ENCODE measurements at regions not wholly inside any gene's neighbourhood (a gene's known extent, or its start where the extent isn't known, plus 50 kb on each side); places are given as distances from the start of the nearest gene placed in this dataset.

DNA sequence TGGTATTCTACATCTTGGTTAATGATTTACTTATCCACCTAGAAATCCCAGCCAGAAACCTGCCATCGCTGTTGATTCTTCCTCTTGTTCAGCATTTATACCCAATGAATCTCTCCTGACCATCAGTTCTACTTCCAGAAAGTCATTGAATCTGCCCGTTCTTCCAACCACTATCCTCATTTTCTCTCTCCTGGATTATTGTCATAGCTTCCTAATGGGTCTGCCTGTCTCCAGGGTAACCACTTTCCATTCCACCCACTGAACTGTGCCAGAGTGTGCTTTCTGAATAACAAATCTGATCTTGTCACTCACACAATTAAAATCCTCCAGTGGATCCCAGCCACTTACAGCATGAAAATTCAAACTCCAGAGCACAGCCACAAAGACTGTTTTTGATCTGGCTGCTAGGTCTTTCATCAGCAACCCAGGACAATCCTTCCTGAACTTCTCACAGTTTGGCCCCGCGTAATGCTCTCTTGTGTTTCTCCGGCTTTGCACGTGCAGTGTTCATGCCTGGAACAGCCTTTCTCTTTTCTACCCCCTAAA lies 330.6 kb downstream of the SPRY2 start:
- ChIA-PET POLR2A (ENCODE audit: unreplicated experiment) (no interaction called here), CTCF (no interaction called here)
- Histone ChIP-seq H3K9me3 (ENCODE audit: control insufficient read depth, insufficient read depth, low read length) (no peaks in the 10 kb centered on the region), H3K9ac (ENCODE audit: low read depth, low read length) (no peak overlapping the region), H3K4me3 (ENCODE audit: insufficient read depth, low read depth, low read length) (no peak overlapping the region), H2BK15ac (ENCODE audit: low read depth, low read length) (no peak overlapping the region), H4K5ac (ENCODE audit: low read depth, low read length) (no peak overlapping the region), H3K27me3 (ENCODE audit: control insufficient read depth, insufficient read depth, low read length) (no peaks in the 10 kb centered on the region), H3K18ac (ENCODE audit: low read depth, low read length) (no peak overlapping the region), H2BK20ac (ENCODE audit: low read depth, low read length) (no peak overlapping the region), H3K4ac (ENCODE audit: low read depth, low read length) (no peak overlapping the region), H4K8ac (ENCODE audit: low read depth in 2 of 2, low read length in 2 of 2) (no peak overlapping the region), H3K56ac (ENCODE audit: extremely low read depth, insufficient read depth, low read length) (no peak overlapping the region), H3K4me2 (ENCODE audit: low read depth, low read length) (no peak overlapping the region), H3K9me1 (ENCODE audit: insufficient read depth, low read length) (no peaks in the 10 kb centered on the region; the same call in 1 of the 2 replicates), H2AK9ac (replicated peaks; ENCODE audit: low read depth, low read length, poor library complexity) (no peak overlapping the region), H4K20me1 (ENCODE audit: insufficient read depth, low read length) (no peaks in the 10 kb centered on the region), H2BK5ac (ENCODE audit: low read depth, low read length, poor library complexity, severe bottlenecking) (no peak overlapping the region), H3K27ac (ENCODE audit: insufficient read depth, low read length) (no peak overlapping the region), H2AFZ (replicated peaks; ENCODE audit: low read length, poor library complexity) (no peak overlapping the region), H3K4me1 (ENCODE audit: control insufficient read depth, insufficient read depth, low read length) (peaks cover 2% of the 10 kb centered on the region; the same call in 1 of the 2 replicates), H3K79me1 (ENCODE audit: low read depth in 1 of 2, low read length in 2 of 2) (no peaks in the 10 kb centered on the region), H2BK120ac (ENCODE audit: low read depth, low read length) (no peak overlapping the region), H2AK5ac (ENCODE audit: low read depth, low read length) (no peak overlapping the region), H4K91ac (ENCODE audit: insufficient read depth, low read depth, low read length) (no peak overlapping the region), H3K36me3 (ENCODE audit: control insufficient read depth, insufficient read depth, low read length) (no peaks in the 10 kb centered on the region), H3K23ac (ENCODE audit: low read depth, low read length) (no peak overlapping the region), H3K14ac (replicated peaks; ENCODE audit: low read depth, low read length) (no peak overlapping the region)
- no peak for TF ChIP-seq SMC3 (IDR thresholded peaks at IDR 0.05; ENCODE audit: low read depth, low read length)
- TF ChIP-seq NFE2L2 (IDR thresholded peaks at IDR 0.05; ENCODE audit: low read depth, low read length): no peak
- no peak for TF ChIP-seq MAFK (IDR thresholded peaks at IDR 0.05; ENCODE audit: low read depth, low read length)
- TF ChIP-seq, protein P1, sequence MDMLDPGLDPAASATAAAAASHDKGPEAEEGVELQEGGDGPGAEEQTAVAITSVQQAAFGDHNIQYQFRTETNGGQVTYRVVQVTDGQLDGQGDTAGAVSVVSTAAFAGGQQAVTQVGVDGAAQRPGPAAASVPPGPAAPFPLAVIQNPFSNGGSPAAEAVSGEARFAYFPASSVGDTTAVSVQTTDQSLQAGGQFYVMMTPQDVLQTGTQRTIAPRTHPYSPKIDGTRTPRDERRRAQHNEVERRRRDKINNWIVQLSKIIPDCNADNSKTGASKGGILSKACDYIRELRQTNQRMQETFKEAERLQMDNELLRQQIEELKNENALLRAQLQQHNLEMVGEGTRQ (IDR thresholded peaks at IDR 0.05; ENCODE audit: low read depth, low read length): no peak
- no peak for TF ChIP-seq CHD1 (IDR thresholded peaks at IDR 0.05; ENCODE audit: low read depth, low read length)
- no peak for TF ChIP-seq POLR2A (IDR thresholded peaks at IDR 0.05; ENCODE audit: low read depth, low read length)
- TF ChIP-seq MXI1 (IDR thresholded peaks at IDR 0.05; ENCODE audit: borderline replicate concordance, low read depth, low read length): no peak
- TF ChIP-seq, protein P2, sequence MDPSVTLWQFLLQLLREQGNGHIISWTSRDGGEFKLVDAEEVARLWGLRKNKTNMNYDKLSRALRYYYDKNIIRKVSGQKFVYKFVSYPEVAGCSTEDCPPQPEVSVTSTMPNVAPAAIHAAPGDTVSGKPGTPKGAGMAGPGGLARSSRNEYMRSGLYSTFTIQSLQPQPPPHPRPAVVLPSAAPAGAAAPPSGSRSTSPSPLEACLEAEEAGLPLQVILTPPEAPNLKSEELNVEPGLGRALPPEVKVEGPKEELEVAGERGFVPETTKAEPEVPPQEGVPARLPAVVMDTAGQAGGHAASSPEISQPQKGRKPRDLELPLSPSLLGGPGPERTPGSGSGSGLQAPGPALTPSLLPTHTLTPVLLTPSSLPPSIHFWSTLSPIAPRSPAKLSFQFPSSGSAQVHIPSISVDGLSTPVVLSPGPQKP (IDR thresholded peaks at IDR 0.05; ENCODE audit: borderline replicate concordance, low read depth, low read length): no peak
- TF ChIP-seq, protein P3, sequence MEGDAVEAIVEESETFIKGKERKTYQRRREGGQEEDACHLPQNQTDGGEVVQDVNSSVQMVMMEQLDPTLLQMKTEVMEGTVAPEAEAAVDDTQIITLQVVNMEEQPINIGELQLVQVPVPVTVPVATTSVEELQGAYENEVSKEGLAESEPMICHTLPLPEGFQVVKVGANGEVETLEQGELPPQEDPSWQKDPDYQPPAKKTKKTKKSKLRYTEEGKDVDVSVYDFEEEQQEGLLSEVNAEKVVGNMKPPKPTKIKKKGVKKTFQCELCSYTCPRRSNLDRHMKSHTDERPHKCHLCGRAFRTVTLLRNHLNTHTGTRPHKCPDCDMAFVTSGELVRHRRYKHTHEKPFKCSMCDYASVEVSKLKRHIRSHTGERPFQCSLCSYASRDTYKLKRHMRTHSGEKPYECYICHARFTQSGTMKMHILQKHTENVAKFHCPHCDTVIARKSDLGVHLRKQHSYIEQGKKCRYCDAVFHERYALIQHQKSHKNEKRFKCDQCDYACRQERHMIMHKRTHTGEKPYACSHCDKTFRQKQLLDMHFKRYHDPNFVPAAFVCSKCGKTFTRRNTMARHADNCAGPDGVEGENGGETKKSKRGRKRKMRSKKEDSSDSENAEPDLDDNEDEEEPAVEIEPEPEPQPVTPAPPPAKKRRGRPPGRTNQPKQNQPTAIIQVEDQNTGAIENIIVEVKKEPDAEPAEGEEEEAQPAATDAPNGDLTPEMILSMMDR (conservative IDR thresholded peaks at IDR 0.05; ENCODE audit: low read depth, low read length): no peak
- TF ChIP-seq RAD21 (IDR thresholded peaks at IDR 0.05; ENCODE audit: low read length): no peak
- TF ChIP-seq BHLHE40 (IDR thresholded peaks at IDR 0.05; ENCODE audit: low read depth, low read length): no peak
- no peak for TF ChIP-seq FOS (IDR thresholded peaks at IDR 0.05; ENCODE audit: low read depth, low read length)
- no peak for TF ChIP-seq MAZ (IDR thresholded peaks at IDR 0.05; ENCODE audit: borderline replicate concordance, low read depth, low read length)
- in situ Hi-C loops (cut with MboI; ENCODE audit: low sequenced_read_pairs): no loop called here
- DNase-seq: no peak
- no peak for ATAC-seq (ENCODE audit: low read depth)
- dilution Hi-C loops (cut with HindIII; ENCODE audit: low sequenced_read_pairs, unreplicated experiment): no loop called here
- intact Hi-C loops (cut with micrococcal nuclease): no loop called here
- 90% methylated on average over 4 of the region's 6 CpGs; no CpG with 5 or more reads in 1 of the 2 experiments for WGBS, 2 experiments (ENCODE audit: extremely low coverage in 2 of 2, insufficient read length in 1 of 2)
- BruUV-seq (replicated peaks): no TSS peak

All from IMR-90 (cell line).